Activated CD4-positive, alpha-beta memory T cell treated with anti-CD3 and anti-CD28 coated beads for 36 hours (primary cell): ENCODE measurements at regions not wholly inside any gene's neighbourhood (a gene's known extent, or its start where the extent isn't known, plus 50 kb on each side); places are given as distances from the start of the nearest gene placed in this dataset.
"Not testable (repeated sequence)": the region's sequence is repeated elsewhere in the genome, so short reads cannot be mapped to it uniquely, and the experiment has no call there.

Source experiments
- CTCF ChIA-PET: fragments of 350-600 bp; sonication (Branson Sonifier 250); formaldehyde crosslinking; loops from one replicate; lab custom pipeline; 2021; ENCODE audit warnings: antibody characterized with exemption, inconsistent platforms; lab: Charles Lee
- POLR2A ChIA-PET: fragments of 350-600 bp; sonication (Branson Sonifier 250); formaldehyde crosslinking; loops from one replicate; lab custom pipeline; 2021; ENCODE audit warnings: antibody characterized with exemption; lab: Charles Lee
- DNase-seq: peaks from one replicate; pipeline ENCODE4 v3.0.0-alpha.2; 2020
- H3K27ac Mint-ChIP-seq: one replicate; pipeline ENCODE4 v1.8.0; 2021; ENCODE audit warnings: mixed read lengths
- H3K27me3 Mint-ChIP-seq: one replicate; pipeline ENCODE4 v1.8.0; 2021; ENCODE audit warnings: mixed read lengths
- H3K36me3 Mint-ChIP-seq: one replicate; pipeline ENCODE4 v1.8.0; 2021; ENCODE audit warnings: mixed read lengths
- H3K4me1 Mint-ChIP-seq: one replicate; pipeline ENCODE4 v1.8.0; 2021; ENCODE audit warnings: low read depth, mixed read lengths
- H3K4me3 Mint-ChIP-seq: one replicate; pipeline ENCODE4 v1.8.0; 2021; ENCODE audit warnings: mild to moderate bottlenecking, mixed read lengths
- H3K9me3 Mint-ChIP-seq: one replicate; pipeline ENCODE4 v1.8.0; 2021; ENCODE audit warnings: mixed read lengths
- intact Hi-C: fragments of 100-400 bp; cut with micrococcal nuclease; formaldehyde crosslinking; loops from one replicate; pipeline ENCODE4 v1.15.1; 2023

- intact Hi-C loops, result no loop called here
- H3K27ac Mint-ChIP-seq, result no peak overlapping the region
- CTCF ChIA-PET, result no interaction called here
- POLR2A ChIA-PET, result no interaction called here
- H3K27me3 Mint-ChIP-seq, result peaks cover 14% of the 10 kb centered on the region
- no peaks in the 10 kb centered on the region for H3K36me3 Mint-ChIP-seq
- H3K4me1 Mint-ChIP-seq, result no peaks in the 10 kb centered on the region
- H3K4me3 Mint-ChIP-seq, result no peak overlapping the region
- DNase-seq, result no peak
- no peaks in the 10 kb centered on the region for H3K9me3 Mint-ChIP-seq
Measured at GRCh38 chr22:26957176-26957575, 299.8 kb downstream of the MIAT start.

DNA sequence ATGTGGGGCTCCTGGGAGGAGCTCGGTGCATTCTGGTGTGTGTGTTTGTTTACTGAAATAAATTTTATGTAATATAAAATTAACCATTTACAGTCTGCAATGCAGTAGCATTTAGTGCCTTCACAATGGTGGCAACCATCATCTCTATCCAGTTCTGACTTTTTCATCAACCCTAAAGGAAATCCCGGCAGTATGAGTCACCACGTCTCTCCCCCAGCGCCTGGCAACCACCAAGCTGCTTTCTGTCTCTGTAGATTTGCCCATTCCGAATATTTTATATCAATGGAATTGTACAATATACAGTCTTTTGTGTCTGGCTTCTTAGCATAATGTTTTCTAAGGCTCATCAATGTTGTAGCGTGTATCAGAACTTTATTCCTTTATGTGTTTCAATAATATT is 300.5 kb downstream of the MIAT start:
- Mint-ChIP-seq H3K9me3 (no peaks in the 10 kb centered on the region), H3K36me3 (no peaks in the 10 kb centered on the region), H3K27me3 (peaks cover 10% of the 10 kb centered on the region), H3K4me1 (no peaks in the 10 kb centered on the region), H3K27ac (no peak overlapping the region), H3K4me3 (no peak overlapping the region)
- no peak for DNase-seq
- ChIA-PET POLR2A (no interaction called here), CTCF (no interaction called here)
- intact Hi-C loops, result no loop called here

GRCh38 chr22:26958378-26958777 is 301.0 kb downstream of the MIAT start:
- POLR2A ChIA-PET, result no interaction called here
- Mint-ChIP-seq H3K4me1 (no peaks in the 10 kb centered on the region), H3K27ac (no peak overlapping the region), H3K36me3 (no peaks in the 10 kb centered on the region), H3K4me3 (no peak overlapping the region), H3K27me3 (peaks cover 7% of the 10 kb centered on the region), H3K9me3 (no peaks in the 10 kb centered on the region)
- DNase-seq, result no peak
- intact Hi-C loops, result no loop called here
- CTCF ChIA-PET, result no interaction called here

DNA sequence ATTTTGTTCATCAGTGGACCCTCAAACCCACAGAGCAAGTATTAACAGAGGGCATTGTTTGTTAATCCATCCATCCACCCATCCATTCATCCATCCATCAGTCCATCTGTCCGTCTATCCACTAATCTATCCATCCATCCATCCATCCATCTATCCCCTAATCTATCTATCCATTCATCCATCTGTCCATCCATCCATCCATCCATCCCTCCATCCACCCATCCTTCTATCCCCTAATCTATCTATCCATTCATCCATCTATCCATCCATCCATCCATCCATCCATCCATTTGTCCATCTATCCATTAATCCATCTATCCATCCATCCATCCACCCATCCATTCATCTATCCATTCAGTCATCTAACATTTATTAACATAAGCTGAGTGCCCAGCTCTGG is 307.3 kb downstream of the MIAT start:
- CTCF ChIA-PET, result no interaction called here
- no peak overlapping the region for H3K4me3 Mint-ChIP-seq
- no peaks in the 10 kb centered on the region for H3K27me3 Mint-ChIP-seq
- DNase-seq, result no peak
- intact Hi-C loops, result no loop called here
- no peaks in the 10 kb centered on the region for H3K4me1 Mint-ChIP-seq
- no peak overlapping the region for H3K27ac Mint-ChIP-seq
- POLR2A ChIA-PET, result no interaction called here
- peaks cover 2% of the 10 kb centered on the region for H3K36me3 Mint-ChIP-seq
- H3K9me3 Mint-ChIP-seq, result peaks cover 9% of the 10 kb centered on the region

DNA sequence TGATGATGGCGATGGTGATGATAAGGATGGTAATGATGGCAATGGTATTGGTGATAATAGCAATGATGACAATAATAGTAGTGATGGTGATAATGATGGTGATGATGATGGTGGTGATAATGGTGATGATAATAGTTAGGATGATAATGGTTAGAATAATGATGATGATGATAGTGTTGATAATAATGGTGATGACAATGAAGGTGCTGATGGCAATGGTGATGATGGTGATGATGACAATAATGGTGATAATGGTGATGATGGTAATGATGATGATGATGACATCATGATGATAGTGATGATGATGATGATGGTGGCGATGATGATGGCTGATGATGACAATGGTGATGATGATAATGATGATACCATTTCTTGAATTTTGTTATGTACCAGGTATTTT is 309.9 kb downstream of the MIAT start:
- peaks cover 2% of the 10 kb centered on the region for H3K36me3 Mint-ChIP-seq
- ChIA-PET CTCF (no interaction called here), POLR2A (no interaction called here)
- H3K4me1 Mint-ChIP-seq, result no peaks in the 10 kb centered on the region
- no peak overlapping the region for H3K27ac Mint-ChIP-seq
- H3K4me3 Mint-ChIP-seq, result no peak overlapping the region
- intact Hi-C loops, result no loop called here
- DNase-seq, result no peak
- peaks cover 9% of the 10 kb centered on the region for H3K9me3 Mint-ChIP-seq
- H3K27me3 Mint-ChIP-seq, result no peaks in the 10 kb centered on the region

DNA sequence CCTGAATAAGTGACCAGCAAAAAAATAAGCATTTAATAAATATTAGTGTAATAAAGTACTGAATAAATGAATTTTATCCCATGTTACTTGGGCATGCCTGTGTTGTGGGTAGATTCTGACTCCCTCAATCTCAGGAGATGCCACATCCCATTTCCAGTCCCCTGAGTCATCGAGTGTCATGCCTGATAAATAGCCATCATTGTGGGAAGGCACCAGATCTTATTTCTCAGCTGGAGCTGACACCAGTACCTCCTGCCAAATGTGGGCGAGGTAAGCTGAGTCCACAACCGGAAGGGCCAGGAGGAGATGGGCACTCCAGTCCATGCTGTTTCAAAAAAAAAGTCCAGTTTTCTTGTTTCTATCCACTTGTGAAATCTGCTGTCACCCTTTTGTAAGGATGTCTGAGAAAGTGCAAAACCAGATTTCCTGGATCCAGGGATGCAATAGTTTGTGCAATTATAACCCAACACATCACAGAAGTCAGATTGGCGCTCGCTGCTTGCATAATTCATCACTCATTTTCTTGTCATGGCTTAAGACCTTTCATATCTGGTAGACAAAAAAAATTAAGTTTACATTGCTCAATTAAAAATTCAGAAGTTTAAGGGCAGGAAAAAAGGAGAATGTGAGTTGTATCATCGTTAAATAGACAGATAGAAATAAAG is 311.6 kb downstream of the MIAT start:
- no peak for DNase-seq

GRCh38 chr22:26970809-26971394 is 313.5 kb downstream of the MIAT start:
- Mint-ChIP-seq H3K9me3 (no peaks in the 10 kb centered on the region), H3K36me3 (no peaks in the 10 kb centered on the region), H3K27me3 (no peaks in the 10 kb centered on the region), H3K4me1 (no peaks in the 10 kb centered on the region), H3K4me3 (no peak overlapping the region), H3K27ac (no peak overlapping the region)
- no peak for DNase-seq
- ChIA-PET CTCF (no interaction called here), POLR2A (no interaction called here)
- intact Hi-C loops, result no loop called here

More for the DNA sequence above, 311.6 kb downstream of the MIAT start:
- Mint-ChIP-seq H3K4me1 (no peaks in the 10 kb centered on the region), H3K4me3 (no peak overlapping the region), H3K27me3 (no peaks in the 10 kb centered on the region), H3K27ac (no peak overlapping the region), H3K36me3 (peaks cover 2% of the 10 kb centered on the region), H3K9me3 (peaks cover 9% of the 10 kb centered on the region)
- intact Hi-C loops, result no loop called here
- CTCF ChIA-PET, result no interaction called here
- POLR2A ChIA-PET, result no interaction called here

DNA sequence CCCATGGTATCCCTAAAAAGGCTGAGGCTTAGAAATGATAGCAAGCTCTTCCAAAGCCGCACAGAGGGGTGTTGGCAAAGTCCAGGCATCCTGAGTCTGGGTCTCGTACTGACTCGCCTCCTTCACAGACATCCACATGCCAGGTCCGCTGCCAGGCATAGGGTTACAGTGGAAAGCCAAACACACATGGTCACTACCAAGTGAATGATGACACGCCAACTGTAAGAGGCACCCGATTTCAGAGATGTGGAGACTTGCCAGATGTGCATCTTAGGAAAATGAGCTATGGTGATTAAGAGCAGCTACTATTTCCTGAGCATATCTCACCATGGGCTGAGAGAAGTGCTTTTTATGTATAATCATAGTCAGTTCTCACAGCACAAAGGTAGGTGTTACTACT is 314.9 kb downstream of the MIAT start:
- Mint-ChIP-seq H3K4me1 (no peaks in the 10 kb centered on the region), H3K27me3 (no peaks in the 10 kb centered on the region), H3K9me3 (no peaks in the 10 kb centered on the region), H3K27ac (no peak overlapping the region), H3K36me3 (no peaks in the 10 kb centered on the region), H3K4me3 (no peak overlapping the region)
- POLR2A ChIA-PET, result no interaction called here
- no peak for DNase-seq
- intact Hi-C loops, result no loop called here
- CTCF ChIA-PET, result no interaction called here

- H3K4me1 Mint-ChIP-seq, H3K27ac Mint-ChIP-seq, CTCF ChIA-PET, H3K27me3 Mint-ChIP-seq, intact Hi-C loops, H3K36me3 Mint-ChIP-seq, H3K9me3 Mint-ChIP-seq, POLR2A ChIA-PET, H3K4me3 Mint-ChIP-seq, DNase-seq: not testable (repeated sequence)
Measured at GRCh38 chr22:26972915-26973314, 315.5 kb downstream of the MIAT start.

- POLR2A ChIA-PET, result no interaction called here
- H3K27me3 Mint-ChIP-seq, result no peaks in the 10 kb centered on the region
- no peak overlapping the region for H3K4me3 Mint-ChIP-seq
- no peak overlapping the region for H3K27ac Mint-ChIP-seq
- intact Hi-C loops, result no loop called here
- DNase-seq, result no peak
- H3K9me3 Mint-ChIP-seq, result no peaks in the 10 kb centered on the region
- no peaks in the 10 kb centered on the region for H3K36me3 Mint-ChIP-seq
- no peaks in the 10 kb centered on the region for H3K4me1 Mint-ChIP-seq
- CTCF ChIA-PET, result no interaction called here
Measured at GRCh38 chr22:26974034-26974433, 316.6 kb downstream of the MIAT start.

DNA sequence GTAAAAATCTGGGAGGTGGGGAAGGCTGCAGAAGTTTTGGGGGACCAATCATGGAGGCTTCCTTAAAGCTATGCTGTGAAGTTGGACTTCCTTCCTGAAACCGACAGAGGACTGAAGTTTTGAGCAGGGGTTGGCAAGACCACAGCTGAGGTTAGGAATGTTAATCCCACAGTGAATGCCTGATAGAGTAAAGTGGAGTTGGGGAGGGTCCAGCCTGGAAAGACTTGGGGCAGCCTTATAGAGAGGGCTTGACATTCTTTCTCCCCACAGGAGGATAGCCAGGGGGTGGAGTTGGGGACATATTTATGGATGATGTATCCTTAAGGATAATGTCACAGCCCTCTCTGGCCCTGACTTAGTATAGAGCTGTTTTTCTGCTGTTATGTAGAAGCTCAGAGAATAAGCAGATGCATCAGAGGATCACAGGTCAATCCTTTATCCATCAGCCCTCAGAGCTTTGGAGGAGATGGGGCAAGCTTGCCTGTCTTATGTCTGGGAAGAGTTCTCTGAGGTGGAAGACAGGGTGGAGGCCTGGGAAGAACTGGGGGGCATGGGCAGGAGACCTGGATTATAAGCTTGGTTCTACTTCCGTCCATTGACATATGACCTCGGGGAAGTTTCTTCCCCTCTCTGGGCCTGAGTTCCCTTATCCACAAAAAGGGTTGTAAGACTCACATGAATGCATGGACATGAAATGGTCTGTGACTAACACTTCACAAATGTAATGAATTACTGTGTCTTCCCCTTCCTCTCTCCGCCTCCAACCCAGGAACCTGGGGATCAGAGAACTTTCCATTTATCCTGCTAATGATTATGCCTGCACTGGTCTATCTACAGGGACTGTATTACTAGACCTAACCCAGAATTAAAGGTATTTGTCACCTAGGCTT is 317.8 kb downstream of the MIAT start:
- H3K4me1 Mint-ChIP-seq, result no peaks in the 10 kb centered on the region
- CTCF ChIA-PET, result no interaction called here
- no peak overlapping the region for H3K27ac Mint-ChIP-seq
- intact Hi-C loops, result no loop called here
- POLR2A ChIA-PET, result no interaction called here
- H3K36me3 Mint-ChIP-seq, result no peaks in the 10 kb centered on the region
- no peak for DNase-seq
- H3K9me3 Mint-ChIP-seq, result no peaks in the 10 kb centered on the region
- no peaks in the 10 kb centered on the region for H3K27me3 Mint-ChIP-seq
- no peak overlapping the region for H3K4me3 Mint-ChIP-seq

DNA sequence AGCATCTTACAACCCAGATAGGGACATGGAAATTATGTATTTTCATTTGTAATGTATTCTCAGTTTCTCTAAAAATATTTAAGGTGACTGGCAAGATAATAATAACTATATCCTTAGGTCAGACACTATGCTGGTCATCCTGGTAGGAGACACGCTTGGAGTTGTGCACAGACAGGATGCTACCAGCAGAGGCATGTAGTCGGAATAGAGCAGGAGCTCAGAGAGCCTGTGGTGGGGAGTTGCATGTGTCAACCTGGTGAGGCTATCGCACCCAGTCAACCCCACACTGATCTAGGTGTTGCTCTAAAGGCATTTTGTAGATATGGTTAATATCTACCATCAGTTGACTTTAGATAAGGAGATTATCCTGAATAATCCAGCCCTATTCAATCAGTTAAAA is 318.5 kb downstream of the MIAT start:
- intact Hi-C loops, result no loop called here
- no peak for DNase-seq

More for the DNA sequence above, 318.5 kb downstream of the MIAT start:
- POLR2A ChIA-PET, result no interaction called here
- H3K4me3 Mint-ChIP-seq, result no peak overlapping the region
- no peak overlapping the region for H3K27ac Mint-ChIP-seq
- CTCF ChIA-PET, result no interaction called here
- H3K4me1 Mint-ChIP-seq, result no peaks in the 10 kb centered on the region
- no peaks in the 10 kb centered on the region for H3K27me3 Mint-ChIP-seq
- no peaks in the 10 kb centered on the region for H3K36me3 Mint-ChIP-seq
- no peaks in the 10 kb centered on the region for H3K9me3 Mint-ChIP-seq
